Ishikawa (cell line): ENCODE measurements at regions not wholly inside any gene's neighbourhood (a gene's known extent, or its start where the extent isn't known, plus 50 kb on each side); places are given as distances from the start of the nearest gene placed in this dataset.

Experiments used
- CEBPB ChIP-seq: IDR thresholded peaks from 2 replicates; pipeline ENCODE4 v1.6.1; 2012
- CREB1 ChIP-seq: IDR thresholded peaks from 2 replicates; pipeline ENCODE4 v1.6.1; 2012; ENCODE audit warnings: low read depth
- EGR1 ChIP-seq: IDR thresholded peaks from 2 replicates; pipeline ENCODE4 v1.6.1; 2012
- EP300 ChIP-seq: IDR thresholded peaks from 2 replicates; pipeline ENCODE4 v1.6.1; 2012; ENCODE audit warnings: borderline replicate concordance
- FOXM1 ChIP-seq: IDR thresholded peaks from 2 replicates; pipeline ENCODE4 v1.6.1; 2012; ENCODE audit warnings: low read depth, borderline replicate concordance
- MAX ChIP-seq: IDR thresholded peaks from 2 replicates; pipeline ENCODE4 v1.6.1; 2012
- NFIC ChIP-seq: IDR thresholded peaks from 2 replicates; pipeline ENCODE4 v1.6.1; 2012
- RAD21 ChIP-seq: IDR thresholded peaks from 2 replicates; pipeline ENCODE4 v1.6.1; 2012; ENCODE audit warnings: low read depth
- REST ChIP-seq: IDR thresholded peaks from 2 replicates; pipeline ENCODE4 v1.6.1; 2012; ENCODE audit warnings: low read depth, mild to moderate bottlenecking
- TAF1 ChIP-seq: IDR thresholded peaks from 2 replicates; pipeline ENCODE4 v1.6.1; 2012; ENCODE audit warnings: low read depth, mild to moderate bottlenecking
- TCF12 ChIP-seq: IDR thresholded peaks from 2 replicates; pipeline ENCODE4 v1.6.1; 2012; ENCODE audit warnings: low read depth
- TEAD4 ChIP-seq: IDR thresholded peaks from 2 replicates; pipeline ENCODE4 v1.6.1; 2012
- USF1 ChIP-seq: IDR thresholded peaks from 2 replicates; pipeline ENCODE4 v1.6.1; 2012
- YY1 ChIP-seq: IDR thresholded peaks from 2 replicates; pipeline ENCODE4 v1.6.1; 2012; ENCODE audit warnings: low read depth
- ZBTB7A ChIP-seq: IDR thresholded peaks from 2 replicates; pipeline ENCODE4 v1.6.1; 2012; ENCODE audit warnings: low read depth

GRCh38 chr1:90850898-90851710, 134.0 kb upstream of the BARHL2 start:
- TF ChIP-seq NFIC (no peak), YY1 (no peak), EP300 (no peak), MAX (peak; percentile 83), ZBTB7A (peak; percentile 92), EGR1 (no peak), REST (no peak), FOXM1 (no peak), TCF12 (no peak), CREB1 (no peak), TAF1 (0 out of 2 replicates have a peak, but pooled peaks have one; percentile 38), RAD21 (peak; percentile 31; the same call in 1 of the 2 replicates), CEBPB (no peak), USF1 (no peak), TEAD4 (no peak)

GRCh38 chr1:90850181-90850897, 133.2 kb upstream of the BARHL2 start:
- TF ChIP-seq ZBTB7A: no peak
- no peak for TF ChIP-seq FOXM1
- TF ChIP-seq NFIC: no peak
- no peak for TF ChIP-seq TCF12
- TF ChIP-seq CEBPB: no peak
- TF ChIP-seq USF1: no peak
- no peak for TF ChIP-seq EP300
- TF ChIP-seq MAX: no peak
- TF ChIP-seq REST: no peak
- no peak for TF ChIP-seq TEAD4
- no peak for TF ChIP-seq EGR1
- no peak for TF ChIP-seq YY1
- TF ChIP-seq CREB1: no peak
- TF ChIP-seq TAF1: no peak
- TF ChIP-seq RAD21: no peak

GRCh38 chr1:90841473-90841872, 124.4 kb upstream of the BARHL2 start:
- TF ChIP-seq MAX: no peak
- TF ChIP-seq EP300: no peak
- no peak for TF ChIP-seq TCF12
- no peak for TF ChIP-seq YY1
- no peak for TF ChIP-seq TEAD4
- no peak for TF ChIP-seq USF1
- no peak for TF ChIP-seq ZBTB7A
- no peak for TF ChIP-seq CEBPB
- no peak for TF ChIP-seq TAF1
- no peak for TF ChIP-seq NFIC
- no peak for TF ChIP-seq RAD21
- no peak for TF ChIP-seq EGR1

GRCh38 chr1:90840352-90840751, 123.2 kb upstream of the BARHL2 start:
- TF ChIP-seq USF1 (no peak), EGR1 (no peak), FOXM1 (no peak), EP300 (no peak), RAD21 (no peak), MAX (no peak), CEBPB (no peak), NFIC (no peak), TCF12 (no peak), CREB1 (no peak), TEAD4 (no peak), YY1 (no peak), TAF1 (no peak), REST (no peak)
